Panc1 (cell line): ENCODE measurements at regions not wholly inside any gene's neighbourhood (a gene's known extent, or its start where the extent isn't known, plus 50 kb on each side); places are given as distances from the start of the nearest gene placed in this dataset.

ENCODE experiments used
- ATAC-seq: fragments of 200-7000 bp; cut with Tn5 transposase; 2 replicates; pipeline ENCODE4 v1.9.1; 2020; ENCODE audit warnings: mild to moderate bottlenecking, moderate library complexity
- BruUV-seq: library from RNA; stranded (reverse); fragments of 400-500 nt; replicated peaks from 2 replicates; lab custom pipeline; 2021; lab: Mats Ljungman, UMichigan
- CTCF ChIA-PET: fragments of 300-600 bp; sonication (Branson Sonifier 250); formaldehyde crosslinking; loops from one replicate; lab custom pipeline; 2022; ENCODE audit warnings: antibody characterized with exemption; lab: Charles Lee
- POLR2A ChIA-PET: fragments of 300-600 bp; sonication (Branson Sonifier 250); formaldehyde crosslinking; loops from one replicate; lab custom pipeline; 2022; ENCODE audit warnings: antibody characterized with exemption; lab: Charles Lee
- DNase-seq: peaks from one replicate; pipeline ENCODE4 v3.0.0-alpha.2; 2010; ENCODE audit warnings: low read depth, low spot score
- H3K27ac ChIP-seq: 2 replicates; pipeline ENCODE4 v1.5.1; 2011; ENCODE audit warnings: mild to moderate bottlenecking, low read length, inconsistent platforms
- H3K27me3 ChIP-seq: fragments of 200-500 bp; sonication (Bioruptor generic); 2 replicates; pipeline ENCODE4 v1.6.0; 2014; ENCODE audit warnings: low read length, inconsistent platforms; ENCODE audit not compliant: control insufficient read depth, insufficient read depth
- H3K36me3 ChIP-seq: fragments of 200-500 bp; sonication (Bioruptor generic); 2 replicates; pipeline ENCODE4 v1.5.1; 2014; ENCODE audit warnings: inconsistent platforms, mild to moderate bottlenecking, low read length, moderate library complexity; ENCODE audit not compliant: control insufficient read depth, insufficient read depth
- H3K4me1 ChIP-seq: 2 replicates; pipeline ENCODE4 v1.5.1; 2011; ENCODE audit warnings: inconsistent platforms, mild to moderate bottlenecking, low read length, moderate library complexity; ENCODE audit not compliant: control insufficient read depth, insufficient read depth
- H3K4me3 ChIP-seq, 2 experiments: 2 replicates each; pipeline ENCODE4 v1.5.1; 2011 to 2012; ENCODE audit warnings: low read depth in 2 of 2, low read length in 2 of 2, mild to moderate bottlenecking in 2 of 2, inconsistent platforms in 1 of 2, moderate library complexity in 1 of 2
- H3K9me3 ChIP-seq: fragments of 200-500 bp; sonication (Bioruptor generic); 2 replicates; pipeline ENCODE4 v1.5.1; 2014; ENCODE audit warnings: low read depth, mild to moderate bottlenecking, inconsistent platforms, low read length, moderate library complexity; ENCODE audit not compliant: control insufficient read depth, insufficient read depth
- CTCF ChIP-seq: fragments of 450-650 bp; IDR thresholded peaks from 2 replicates; pipeline ENCODE4 v1.5.1; 2017; ENCODE audit warnings: mild to moderate bottlenecking
- POLR2AphosphoS5 ChIP-seq: IDR thresholded peaks from 2 replicates; pipeline ENCODE4 v1.6.1; 2012; ENCODE audit warnings: mild to moderate bottlenecking, low read depth, low read length, moderate library complexity
- REST ChIP-seq, 2 experiments: IDR thresholded peaks; 2 replicates each; pipeline ENCODE4 v1.6.1; 2011 to 2012; ENCODE audit warnings: low read depth in 2 of 2, control low read depth in 1 of 2, low read length in 1 of 2, mild to moderate bottlenecking in 1 of 2, moderate library complexity in 1 of 2; ENCODE audit not compliant: insufficient read depth in 1 of 2
- SIN3A ChIP-seq: IDR thresholded peaks from 2 replicates; pipeline ENCODE4 v1.6.1; 2012; ENCODE audit warnings: low read depth, mild to moderate bottlenecking, low read length, moderate library complexity, borderline replicate concordance; ENCODE audit not compliant: insufficient read depth
- TCF7L2 ChIP-seq: IDR thresholded peaks from 2 replicates; pipeline ENCODE4 v1.6.1; 2011; ENCODE audit warnings: mild to moderate bottlenecking, low read depth, low read length, inconsistent platforms
- in situ Hi-C: cut with HindIII; loops from 2 replicates; pipeline ENCODE4 v1.10.0; 2016; ENCODE audit warnings: low sequenced_read_pairs, low pct_unique_long_range_greater_than_20kb
- intact Hi-C: fragments of 100-400 bp; cut with micrococcal nuclease; formaldehyde crosslinking; loops from one replicate; pipeline ENCODE4 v1.10.0; 2022; ENCODE audit not compliant: unreplicated experiment

- in situ Hi-C loops (no loop called here), intact Hi-C loops (no loop called here)
- ATAC-seq (no peak), DNase-seq (no peak)
- no peak overlapping the region for H3K4me3 ChIP-seq
- TF ChIP-seq CTCF (no peak), POLR2AphosphoS5 (no peak), TCF7L2 (no peak), REST (IDR thresholded peaks at IDR 0.05; ENCODE audit: insufficient read depth in 1 of 2, low read depth in 2 of 2, low read length in 1 of 2) (no peak), SIN3A (no peak)
- no peaks in the 10 kb centered on the region for H3K4me1 ChIP-seq
- no peaks in the 10 kb centered on the region for H3K9me3 ChIP-seq
- peaks cover 2% of the 10 kb centered on the region; the same call in 1 of the 2 replicates for H3K27me3 ChIP-seq
- H3K36me3 ChIP-seq, result no peaks in the 10 kb centered on the region
- no TSS peak for BruUV-seq
- ChIA-PET POLR2A (no interaction called here), CTCF (no interaction called here)
- H3K27ac ChIP-seq, result no peak overlapping the region
Observed at GRCh38 chr10:117747636-117748035, 205.1 kb downstream of the EMX2 start.

- Histone ChIP-seq H3K36me3 (no peaks in the 10 kb centered on the region), H3K9me3 (no peaks in the 10 kb centered on the region), H3K27ac (no peak overlapping the region), H3K4me1 (no peaks in the 10 kb centered on the region), H3K4me3 (no peak overlapping the region), H3K27me3 (peaks cover 2% of the 10 kb centered on the region; the same call in 1 of the 2 replicates)
- intact Hi-C loops, result no loop called here
- DNase-seq, result no peak
- CTCF ChIA-PET, result no interaction called here
- no TSS peak for BruUV-seq
- POLR2A ChIA-PET, result no interaction called here
- ATAC-seq, result no peak
- TF ChIP-seq REST (IDR thresholded peaks at IDR 0.05; ENCODE audit: insufficient read depth in 1 of 2, low read depth in 2 of 2, low read length in 1 of 2), result no peak
- TF ChIP-seq CTCF, result no peak
- TF ChIP-seq POLR2AphosphoS5, result no peak
- no peak for TF ChIP-seq SIN3A
- in situ Hi-C loops, result no loop called here
Observed at GRCh38 chr10:117748058-117748457, 205.5 kb downstream of the EMX2 start.
